HG03571 (cell line): ENCODE measurements at regions not wholly inside any gene's neighbourhood (a gene's known extent, or its start where the extent isn't known, plus 50 kb on each side); places are given as distances from the start of the nearest gene placed in this dataset.
"Not testable (repeated sequence)": the region's sequence is repeated elsewhere in the genome, so short reads cannot be mapped to it uniquely, and the experiment has no call there.

Source experiments
- ATAC-seq: cut with Tn5 transposase; IDR thresholded peaks from one replicate; pipeline ENCODE4 v1.9.1; 2021; ENCODE audit not compliant: unreplicated experiment

DNA sequence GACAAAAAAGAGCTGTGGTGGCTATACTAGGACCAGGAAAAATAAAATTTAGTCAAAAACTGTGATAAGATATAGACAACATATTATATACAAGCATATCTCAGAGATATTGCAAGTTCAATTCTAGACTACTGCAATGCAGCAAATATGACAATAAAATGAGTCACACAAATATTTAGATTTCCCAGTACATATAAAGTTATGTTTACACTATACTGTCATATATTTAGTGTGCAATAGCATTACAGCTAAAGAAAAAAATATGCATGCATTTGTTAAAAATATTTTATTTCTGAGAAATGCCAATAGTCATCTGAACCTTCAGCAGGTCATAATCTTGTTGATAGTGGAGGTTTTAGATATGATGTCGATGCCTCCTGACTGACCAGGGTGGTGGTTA lies 72.1 kb downstream of the AKR1C4 start:
- ATAC-seq: no peak

DNA sequence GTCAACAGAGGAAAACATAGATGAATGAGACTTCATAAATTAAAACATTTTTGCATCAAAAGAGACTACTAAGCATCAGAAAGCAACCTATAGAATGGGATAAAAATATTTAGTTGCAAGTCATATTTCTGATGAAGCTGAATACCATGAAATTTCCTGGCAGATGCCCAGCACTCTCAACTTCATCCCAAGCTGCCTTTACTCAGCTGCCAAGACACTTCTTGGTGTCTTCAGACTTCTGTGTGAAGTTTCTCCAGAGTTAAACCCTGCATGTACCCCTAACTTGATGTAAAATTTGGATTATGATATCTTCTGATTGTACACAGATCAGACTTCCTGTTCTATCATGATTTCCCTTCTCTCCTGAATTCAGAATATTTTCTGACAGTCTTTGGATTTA lies 73.2 kb downstream of the AKR1C4 start:
- no peak for ATAC-seq

GRCh38 chr10:5271526-5271925 lies 74.9 kb downstream of the AKR1C4 start:
- ATAC-seq: no peak

DNA sequence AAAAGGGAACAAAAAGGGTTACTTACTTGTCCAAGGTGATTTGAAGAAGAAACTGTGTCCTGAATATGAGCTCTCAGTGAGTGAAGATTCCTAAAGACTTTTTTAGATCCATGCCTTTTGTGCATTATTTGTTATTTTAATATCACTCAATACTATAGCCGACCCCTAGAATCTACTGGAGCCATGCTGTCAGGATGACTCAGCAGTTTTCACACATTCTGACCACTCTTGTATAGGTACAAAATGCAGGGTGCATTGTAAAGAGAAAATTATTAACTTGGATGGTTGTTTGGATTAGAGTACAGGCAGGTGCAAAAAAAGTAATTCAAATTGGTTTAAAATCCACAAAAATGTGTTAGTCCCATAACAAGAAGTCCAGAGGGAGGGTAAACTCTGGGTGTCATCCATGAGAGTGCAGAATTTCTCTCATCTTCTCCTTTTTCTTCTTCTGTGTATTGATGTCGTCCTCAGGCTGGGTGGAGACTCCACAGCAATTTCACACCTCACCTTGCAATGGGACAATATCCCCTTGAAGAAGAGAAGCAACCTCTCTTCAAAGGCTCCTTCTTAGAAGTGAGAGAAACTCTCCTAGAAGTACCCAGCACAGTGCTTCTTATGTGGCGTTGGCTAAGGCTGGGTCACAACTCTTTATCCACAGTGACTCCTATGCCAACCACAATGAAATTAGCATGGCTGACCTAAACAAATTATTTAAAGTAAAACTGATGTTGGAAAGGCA lies 75.6 kb downstream of the AKR1C4 start:
- ATAC-seq: no peak

GRCh38 chr10:5274795-5275194 lies 78.2 kb downstream of the AKR1C4 start:
- no peak for ATAC-seq

GRCh38 chr10:5281356-5281755 lies 83.4 kb upstream of the UCN3 start:
- no peak for ATAC-seq

DNA sequence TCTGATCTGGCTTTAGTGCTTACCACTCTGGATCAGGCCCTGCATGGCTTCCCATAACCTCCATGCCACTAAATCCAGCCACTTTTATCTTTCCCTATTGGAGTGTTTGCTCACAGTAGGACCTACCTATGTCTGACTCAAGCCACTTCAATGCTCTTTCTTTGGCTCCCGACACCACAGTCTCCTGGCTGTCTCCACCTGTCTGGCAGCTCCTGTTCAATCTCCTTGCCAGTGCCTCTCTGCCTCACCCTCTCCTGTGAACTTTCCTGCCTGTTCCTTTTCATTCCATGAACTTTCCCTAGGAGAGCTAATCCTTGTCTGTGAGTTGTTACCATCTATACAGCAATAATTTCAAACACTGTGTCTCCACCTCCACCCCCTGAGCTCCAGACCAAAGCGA lies 82.6 kb upstream of the UCN3 start:
- no peak for ATAC-seq

DNA sequence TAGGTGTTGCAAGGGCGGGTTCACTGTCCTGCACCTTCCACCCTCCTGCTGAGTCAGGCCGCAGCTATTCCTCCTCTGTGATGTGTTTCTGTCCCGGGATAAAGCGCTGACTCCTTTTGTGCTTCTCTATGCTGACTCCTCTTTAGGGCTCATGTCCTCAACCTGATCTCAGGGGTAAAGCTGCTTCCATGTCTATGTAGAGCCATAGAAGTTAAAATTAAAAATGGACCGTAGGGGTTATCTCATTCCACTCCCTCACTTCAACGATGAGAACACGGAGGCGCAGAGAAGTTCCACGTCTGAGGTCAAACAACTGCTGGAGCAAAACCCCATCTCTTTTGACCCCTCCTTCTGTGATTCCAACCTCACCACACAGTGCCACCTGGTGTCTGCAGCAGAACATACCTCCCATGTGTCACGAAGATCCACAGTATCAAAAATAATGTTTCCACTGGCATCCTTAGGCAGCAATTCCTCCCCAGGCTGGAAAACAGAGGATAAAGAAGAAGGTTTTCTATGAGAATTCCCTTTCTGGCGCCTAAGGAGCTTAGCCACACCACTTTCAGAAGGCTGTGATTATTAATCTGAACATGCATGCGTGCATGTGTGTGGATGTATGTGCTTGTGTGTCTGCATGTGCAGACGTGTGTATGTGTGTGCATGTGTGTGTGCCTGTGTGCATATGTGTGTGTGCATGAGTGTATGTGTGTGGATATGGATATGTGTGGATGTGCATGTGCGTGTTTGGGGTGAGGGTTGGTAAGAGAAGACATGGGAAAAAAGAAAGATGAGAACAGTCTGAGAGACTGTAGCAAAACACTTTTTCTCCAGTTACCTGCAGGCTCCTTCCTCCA lies 81.2 kb upstream of the UCN3 start:
- no peak for ATAC-seq

- ATAC-seq: peak; percentile 68
Measured at GRCh38 chr10:5284311-5285057, 80.3 kb upstream of the UCN3 start.

DNA sequence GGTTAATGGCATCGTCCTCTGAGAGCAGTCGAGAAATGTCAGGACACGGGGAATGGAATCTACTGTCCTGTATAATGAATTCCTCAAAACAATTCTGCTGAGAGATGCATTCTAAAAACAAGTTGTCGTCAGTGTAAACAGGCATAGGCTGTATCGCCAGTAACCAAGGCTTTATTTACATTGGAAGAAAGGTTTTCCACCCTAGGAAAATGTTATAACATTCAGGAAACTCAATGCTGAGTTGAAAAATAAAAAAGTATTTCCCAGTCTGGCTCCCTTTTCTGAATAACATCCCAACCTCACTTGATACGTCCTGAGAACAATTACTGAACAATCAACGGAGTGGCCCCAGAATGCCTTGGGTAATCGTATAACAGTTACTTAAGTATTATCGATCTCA lies 79.6 kb upstream of the UCN3 start:
- ATAC-seq: no peak

DNA sequence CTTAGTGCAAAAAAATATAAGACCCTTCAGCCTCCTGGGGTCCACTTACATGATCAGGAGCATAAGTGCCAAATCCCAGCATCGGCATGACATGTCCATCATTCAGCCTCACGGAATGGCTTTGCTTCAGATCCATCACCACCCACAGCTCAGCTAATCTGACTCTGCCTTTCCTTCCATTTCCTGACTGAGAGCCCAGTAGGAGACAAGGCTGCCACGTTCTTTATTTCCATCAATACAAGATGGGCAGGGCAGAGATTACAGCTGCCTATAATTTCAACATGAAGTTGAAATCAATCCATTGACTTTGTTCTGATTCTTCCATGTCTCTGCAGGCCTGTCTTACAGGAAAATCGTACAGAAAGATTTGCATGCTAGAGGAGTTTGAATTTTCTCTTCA lies 76.4 kb upstream of the UCN3 start:
- no peak for ATAC-seq

GRCh38 chr10:5289228-5289627 lies 75.5 kb upstream of the UCN3 start:
- not testable (repeated sequence) for ATAC-seq

- no peak for ATAC-seq
Measured at GRCh38 chr10:5291501-5292195, 73.1 kb upstream of the UCN3 start.

DNA sequence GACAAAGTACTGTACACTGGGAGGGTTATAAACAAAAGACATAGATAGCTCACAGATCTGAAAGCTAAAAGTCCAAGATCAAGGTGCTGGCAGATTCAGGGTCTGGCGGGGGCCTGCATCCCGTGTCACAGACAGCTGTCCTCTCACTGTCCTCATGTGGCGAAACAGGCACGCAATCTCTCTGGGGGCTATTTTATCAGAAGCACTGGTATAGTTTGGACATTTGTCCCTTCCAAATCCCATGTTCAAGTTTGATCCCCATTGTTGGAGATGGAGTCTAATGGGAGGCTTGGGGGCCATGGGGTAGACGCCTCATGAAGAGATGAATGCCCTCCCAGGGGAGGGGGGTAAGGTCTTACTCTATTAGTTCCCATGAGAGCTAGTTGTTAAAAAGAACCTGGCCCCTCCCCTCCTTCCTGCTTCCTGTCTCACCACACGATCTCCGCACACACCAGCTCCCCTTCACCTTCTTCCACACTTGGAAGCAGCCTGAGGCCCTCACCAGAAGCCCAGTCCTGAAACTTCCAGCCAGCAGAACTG lies 72.5 kb upstream of the UCN3 start:
- no peak for ATAC-seq

DNA sequence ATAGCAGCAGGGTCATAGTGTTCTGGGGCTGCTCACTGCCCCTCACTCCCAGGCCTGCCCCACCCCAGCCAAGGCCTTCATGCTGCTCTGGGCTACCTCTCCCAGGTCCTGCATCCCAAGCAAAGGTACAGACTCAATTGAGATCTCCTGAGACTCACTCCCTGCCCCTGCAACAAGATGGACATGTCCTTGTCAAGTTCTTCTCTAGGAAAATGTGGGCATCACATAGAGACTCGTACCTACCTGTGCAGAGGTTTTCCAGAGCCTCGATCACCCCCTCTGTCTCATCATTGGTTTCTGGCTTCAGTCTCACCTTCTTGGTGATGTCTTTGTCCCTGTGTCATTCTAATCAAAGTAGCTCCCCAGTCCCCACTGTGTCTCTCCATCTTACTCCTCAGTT lies 71.8 kb upstream of the UCN3 start:
- ATAC-seq: not testable (repeated sequence)

- ATAC-seq: no peak
Measured at GRCh38 chr10:5293691-5294550, 70.8 kb upstream of the UCN3 start.

GRCh38 chr10:5297466-5297865 lies 67.3 kb upstream of the UCN3 start:
- no peak for ATAC-seq

DNA sequence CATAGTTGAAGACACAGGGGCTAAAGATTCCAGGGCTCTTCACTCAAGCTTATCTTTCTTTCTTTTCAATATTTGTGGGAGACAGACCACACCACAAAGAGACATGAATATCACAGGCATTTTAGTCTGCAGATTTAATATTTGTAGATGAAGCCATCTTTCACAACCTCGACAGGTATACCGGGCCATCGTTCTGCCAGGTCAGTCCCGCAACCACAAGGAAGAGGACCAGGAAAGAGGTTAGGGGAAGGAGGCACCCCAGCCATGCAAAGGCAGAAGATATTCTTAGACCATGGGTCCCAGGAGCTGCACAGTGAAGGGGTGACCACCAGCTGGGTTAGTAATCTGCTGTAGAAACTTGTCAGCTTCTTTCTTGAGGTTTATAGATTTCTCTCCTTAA lies 66.8 kb upstream of the UCN3 start:
- no peak for ATAC-seq

DNA sequence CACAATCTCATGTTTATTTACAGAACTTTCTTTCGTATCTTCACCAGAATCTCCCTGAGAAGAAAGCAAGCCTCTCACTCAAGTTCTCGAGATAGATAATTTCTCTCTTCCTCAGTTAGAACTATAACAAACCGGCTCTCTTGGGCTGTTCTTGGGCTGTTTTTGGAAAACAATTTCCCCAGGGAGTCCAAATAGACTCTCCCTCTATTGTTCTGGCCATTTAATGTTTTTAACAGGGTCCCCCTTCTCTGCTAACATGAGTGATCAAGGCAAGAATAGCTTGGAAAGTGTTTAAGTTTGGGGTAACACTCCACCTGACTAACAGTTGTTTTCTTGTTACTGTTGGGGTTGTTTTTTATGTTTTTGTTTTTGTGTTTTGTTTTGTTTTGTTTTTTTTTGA lies 64.8 kb upstream of the UCN3 start:
- ATAC-seq: no peak

DNA sequence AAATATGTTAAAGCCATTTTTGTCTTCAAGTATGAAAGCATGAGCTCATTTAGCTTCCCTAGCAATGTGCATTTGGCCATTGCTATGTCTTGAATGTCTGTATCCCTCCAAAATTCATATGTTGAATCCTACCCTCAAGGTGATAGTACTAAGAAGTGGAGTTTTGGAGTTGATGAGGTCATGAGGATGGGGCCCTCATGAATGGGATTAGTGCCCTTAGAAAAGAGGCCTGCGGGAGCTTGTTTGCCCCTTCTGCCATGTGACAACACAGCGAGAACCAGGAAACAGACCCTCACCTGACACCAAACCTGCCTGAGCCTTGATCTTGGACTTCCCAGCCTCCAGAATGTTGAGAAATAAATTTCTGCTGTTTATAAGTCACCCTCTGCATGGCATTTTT lies 61.3 kb upstream of the UCN3 start:
- no peak for ATAC-seq
